ENCODE measurements at regions not wholly inside any gene's neighbourhood (a gene's known extent, or its start where the extent isn't known, plus 50 kb on each side); places are given as distances from the start of the nearest gene placed in this dataset.

DNA sequence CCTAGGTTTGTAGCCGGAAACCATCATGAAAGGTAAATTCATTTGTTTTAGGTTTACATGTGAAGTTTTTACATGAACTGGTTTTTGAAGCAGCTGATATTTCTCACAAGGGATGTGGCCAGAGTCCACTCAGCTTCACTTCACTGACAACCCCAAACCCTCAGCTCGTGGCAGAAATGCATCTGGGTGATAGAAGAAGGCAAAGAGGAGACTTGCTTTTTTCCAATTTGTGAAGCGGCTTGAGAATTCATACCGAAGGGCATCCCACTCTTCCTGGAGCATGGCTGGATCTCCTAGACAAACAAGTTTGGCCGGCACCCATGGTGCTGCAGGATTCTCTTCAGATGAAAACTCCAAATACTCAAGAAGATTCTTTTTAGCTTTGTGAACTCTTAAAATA is 392.8 kb upstream of the CNR1 start:
- no peak for DNase-seq

DNA sequence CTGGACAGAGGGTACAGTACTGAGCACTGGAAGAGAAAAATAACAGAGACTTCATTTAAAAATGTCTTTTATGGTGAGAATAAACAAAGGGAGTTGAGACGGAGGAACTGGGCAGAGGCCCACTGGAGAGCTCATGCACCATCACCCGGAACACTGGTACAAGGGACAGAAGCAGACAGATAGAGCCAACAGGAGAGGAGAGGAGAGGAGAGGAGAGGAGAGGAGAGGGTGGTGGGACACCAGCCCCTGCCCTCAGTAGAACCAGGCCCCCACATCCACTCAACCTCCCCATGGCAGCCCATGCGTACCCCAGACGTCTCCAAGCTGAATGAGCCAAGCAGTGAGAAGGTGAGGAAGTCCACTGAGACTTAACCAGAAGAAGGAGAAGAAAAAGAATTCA is 390.5 kb upstream of the CNR1 start:
- DNase-seq: no peak

DNA sequence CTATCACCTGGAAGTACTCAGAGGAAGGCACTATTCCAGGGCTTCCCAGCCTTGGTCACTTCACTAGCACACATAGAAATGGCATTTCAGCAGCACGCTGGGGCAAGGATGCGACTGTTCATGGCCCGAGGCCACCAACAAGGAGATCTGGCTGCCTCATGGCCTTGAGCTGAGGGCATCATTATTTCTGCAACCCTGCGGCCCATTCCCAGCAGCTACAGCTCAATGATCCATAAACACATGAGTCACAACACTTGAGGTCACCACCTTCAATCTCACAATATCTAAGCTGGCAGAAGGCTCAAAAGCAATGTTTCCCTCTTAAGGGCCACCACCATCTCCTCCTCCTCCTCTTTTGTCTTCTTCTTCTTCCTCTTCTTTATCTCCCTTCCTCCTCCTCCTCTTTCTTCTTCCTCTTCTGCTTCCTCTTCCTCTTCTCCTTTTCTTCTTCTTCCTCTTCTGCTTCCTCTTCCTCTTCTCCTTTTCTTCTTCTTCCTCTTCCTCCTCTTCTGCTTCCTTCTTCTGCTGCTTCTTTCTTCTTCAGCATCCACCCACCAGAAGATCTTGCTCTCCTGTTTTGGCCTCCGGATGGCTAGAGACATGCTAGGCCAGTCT is 382.9 kb upstream of the CNR1 start:
- DNase-seq: no peak

DNA sequence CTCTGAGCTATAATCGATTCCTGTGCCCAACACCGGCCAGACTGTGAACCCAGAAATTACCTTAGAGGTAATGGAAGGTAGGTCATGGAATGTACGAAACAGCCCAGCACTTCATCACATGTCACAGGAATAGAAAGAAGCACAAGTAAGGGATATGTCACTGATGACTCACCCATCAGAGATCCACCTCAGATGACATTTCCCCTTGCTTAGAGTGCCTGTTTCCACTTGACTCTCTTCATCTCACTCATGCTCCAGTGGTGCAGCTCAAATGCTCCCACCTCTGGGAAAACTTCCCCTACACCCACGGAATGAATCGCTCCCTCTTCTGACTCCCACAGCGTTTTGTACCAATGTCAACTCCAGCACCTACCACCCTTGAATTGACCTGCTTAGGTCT is 381.6 kb upstream of the CNR1 start:
- no peak for DNase-seq

DNA sequence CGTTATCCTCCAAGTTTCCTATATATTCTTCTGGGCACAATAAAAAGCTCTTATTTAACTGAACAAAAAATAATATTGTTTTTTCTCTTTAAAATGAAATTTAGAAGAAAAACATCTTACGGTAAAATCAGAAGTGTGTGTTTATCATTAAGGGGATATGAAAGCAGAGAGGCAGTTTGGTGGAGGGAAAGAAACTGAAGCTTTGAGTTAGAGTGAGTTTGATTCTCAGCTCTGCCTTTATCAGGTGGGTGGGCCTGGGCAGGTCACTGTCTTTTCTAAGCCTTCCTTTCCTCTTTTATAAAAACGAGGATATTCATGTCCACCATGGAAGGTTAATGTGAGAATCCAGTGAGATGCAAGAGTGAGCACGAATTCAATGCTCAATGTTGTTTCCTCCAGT is 379.8 kb upstream of the CNR1 start:
- DNase-seq: no peak

DNA sequence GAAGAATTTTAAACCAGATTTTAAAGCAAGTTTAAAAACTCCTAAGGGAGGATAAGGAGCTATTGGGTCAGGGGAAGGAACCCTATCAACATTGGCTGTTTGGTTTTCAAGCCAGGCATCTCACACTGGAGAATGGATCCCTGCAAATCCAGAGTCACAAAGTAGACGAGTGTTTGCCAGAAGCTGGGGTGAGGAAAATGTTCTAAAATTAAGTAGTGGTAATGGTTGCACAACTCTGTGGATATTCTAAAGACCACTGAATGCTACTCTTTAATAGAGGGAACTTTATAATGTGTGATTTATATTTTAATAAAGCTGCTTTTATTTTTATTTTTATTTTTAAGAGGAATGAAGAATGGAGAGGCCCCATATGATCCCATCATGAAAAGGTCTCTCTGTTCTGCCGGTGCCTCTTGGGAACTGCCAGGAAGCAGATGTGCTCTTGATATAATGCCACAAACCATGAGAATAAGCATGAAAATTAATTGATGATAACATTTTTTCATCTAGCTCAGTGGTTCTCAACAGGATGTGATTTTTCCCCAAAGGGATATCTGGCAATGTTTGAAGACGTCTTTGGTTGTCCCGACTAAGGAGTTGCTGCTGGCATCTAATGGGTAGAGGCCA is 379.0 kb upstream of the CNR1 start:
- no peak for DNase-seq

DNA sequence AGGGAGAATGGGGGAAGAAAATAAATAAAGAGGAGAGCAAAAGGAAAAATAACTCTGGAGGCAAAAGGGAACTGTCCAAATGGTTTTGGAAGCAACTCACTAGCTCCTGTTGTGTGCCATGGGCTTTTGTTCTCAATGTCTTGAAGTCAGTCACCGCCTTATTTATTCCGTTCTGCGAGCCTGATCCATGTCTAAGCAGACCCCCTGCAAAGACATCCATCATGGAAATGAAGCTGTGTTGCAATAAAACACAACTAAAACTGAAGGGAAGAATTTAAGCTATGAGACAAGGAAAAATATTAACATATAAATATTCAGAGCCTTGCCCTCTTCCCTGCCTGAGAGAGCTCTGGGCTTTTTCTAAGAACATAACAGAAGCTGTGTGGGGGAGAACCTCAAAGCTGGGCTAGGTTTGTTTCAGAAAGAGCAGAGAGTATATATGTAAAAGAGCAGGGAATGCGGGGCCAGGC is 373.2 kb upstream of the CNR1 start:
- no peak for DNase-seq

DNA sequence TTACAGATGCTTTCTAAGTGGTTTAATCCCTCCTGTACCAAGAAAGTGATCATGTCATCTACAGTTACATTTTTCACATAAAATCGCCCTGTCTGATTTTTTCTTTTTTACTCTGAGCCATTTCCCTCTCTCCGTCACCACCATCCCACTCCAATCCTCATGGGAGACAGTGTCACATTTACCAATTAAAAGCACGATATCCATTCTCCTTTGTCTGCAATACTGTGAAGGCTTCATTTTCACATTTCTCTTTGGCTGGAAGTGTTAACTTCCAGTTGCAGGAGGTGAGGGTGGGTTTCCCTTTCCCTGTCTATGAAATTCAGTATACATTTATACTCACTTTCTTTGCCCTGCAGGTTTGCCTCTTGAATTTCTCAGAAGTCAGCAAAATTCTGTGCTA is 372.7 kb upstream of the CNR1 start:
- DNase-seq: no peak

DNA sequence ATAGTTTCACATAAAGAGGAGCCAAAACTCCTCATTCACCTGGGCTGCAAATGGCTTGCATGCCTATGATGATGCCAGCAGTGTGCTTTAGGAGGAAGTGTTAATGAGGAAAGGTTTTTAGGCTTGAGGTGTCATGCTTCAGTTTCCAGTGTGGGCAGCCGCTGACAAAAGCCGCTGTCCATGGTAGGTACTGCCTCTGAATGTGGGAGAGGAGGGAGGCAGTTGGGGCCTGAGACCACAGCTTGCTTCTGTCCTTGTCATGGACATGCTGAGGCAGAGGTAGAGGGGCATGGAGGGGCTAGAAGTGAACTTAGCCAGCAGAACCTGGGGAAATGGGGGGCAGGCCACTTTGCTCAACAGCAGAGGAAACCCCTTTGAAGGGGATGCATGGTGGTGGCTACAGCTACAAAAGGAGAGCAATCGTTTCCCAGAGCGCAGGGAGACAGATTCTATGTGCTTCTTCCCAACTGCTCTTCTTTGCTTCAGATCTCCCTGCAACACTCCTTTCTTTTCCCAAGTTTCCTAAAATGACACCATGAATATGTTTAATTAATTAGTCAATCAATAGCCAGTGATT is 372.1 kb upstream of the CNR1 start:
- no peak for DNase-seq

DNA sequence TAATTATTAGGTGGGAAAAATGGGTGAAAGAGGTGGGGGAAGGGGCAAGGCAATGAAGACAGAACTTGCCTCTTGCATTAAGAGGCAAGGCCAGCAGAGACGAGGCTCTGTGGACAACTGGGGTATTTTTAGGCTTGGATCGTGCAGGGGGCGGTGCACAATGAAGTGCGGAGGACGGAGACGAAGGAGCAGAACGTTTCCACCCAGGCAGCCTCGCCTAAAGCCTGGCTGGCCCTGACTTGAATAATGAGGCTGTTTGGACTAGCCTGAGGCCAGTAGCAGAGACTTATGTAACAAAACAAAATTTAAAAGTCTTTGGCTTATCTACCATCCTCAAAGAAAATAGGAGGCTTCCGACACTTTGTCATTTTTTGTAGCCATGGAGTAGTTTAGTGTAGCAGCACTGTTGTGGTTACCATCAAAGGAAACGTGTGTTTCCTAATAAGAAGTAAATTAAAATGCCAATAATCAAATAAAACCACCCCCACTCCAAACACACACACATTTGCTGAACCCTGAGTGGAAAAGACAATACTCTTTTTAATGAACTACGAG is 370.0 kb upstream of the CNR1 start:
- no peak for DNase-seq

DNA sequence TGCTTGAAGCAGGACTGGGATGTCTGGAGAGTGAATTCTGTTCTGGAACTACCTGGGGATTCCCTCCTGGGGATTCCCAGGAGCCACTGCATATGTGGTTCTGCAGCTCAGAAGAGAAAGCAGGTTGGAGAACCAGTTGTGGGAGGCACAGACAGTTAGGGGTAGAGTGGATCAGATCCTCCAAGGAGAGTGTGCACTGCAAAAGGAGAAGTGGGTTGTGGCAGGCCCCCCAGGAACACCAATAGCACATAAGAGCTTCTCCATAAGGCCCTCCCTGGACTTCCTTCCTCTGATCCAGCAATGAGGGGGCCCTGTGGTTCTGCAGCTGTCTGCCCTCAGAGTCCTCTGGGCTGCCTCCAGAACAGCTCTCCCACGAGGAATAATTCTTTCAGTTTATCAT is 369.2 kb upstream of the CNR1 start:
- no peak for DNase-seq

DNA sequence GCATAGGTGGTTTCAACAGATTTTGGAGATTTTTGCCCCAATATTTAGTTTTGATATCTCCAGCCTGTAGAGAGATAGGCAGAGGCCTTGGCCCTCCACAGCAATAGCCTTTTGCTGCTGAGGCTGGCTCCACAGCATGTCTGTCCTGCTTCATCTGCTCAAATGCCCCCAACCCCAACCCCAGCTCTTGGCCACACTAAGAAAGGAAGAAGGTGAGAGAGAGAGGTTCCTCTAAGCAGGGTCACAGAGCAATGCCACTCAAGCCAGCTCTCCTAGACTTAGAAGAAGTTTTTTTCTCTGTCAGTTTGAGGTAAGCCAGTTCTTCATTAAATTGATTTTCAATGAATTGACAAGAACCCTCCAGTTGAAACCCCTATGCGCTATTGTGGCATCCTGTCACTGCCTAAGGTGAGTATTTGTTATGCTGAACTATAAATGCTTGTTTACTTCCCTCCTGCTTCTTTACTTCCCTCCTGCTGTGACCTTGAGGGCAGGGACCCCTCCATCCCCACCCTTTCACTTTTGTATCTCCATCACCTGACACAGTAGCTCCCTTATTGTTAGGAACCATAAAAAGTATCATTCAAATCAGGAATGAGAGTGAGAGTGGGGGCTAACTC is 366.2 kb upstream of the CNR1 start:
- DNase-seq: no peak

DNA sequence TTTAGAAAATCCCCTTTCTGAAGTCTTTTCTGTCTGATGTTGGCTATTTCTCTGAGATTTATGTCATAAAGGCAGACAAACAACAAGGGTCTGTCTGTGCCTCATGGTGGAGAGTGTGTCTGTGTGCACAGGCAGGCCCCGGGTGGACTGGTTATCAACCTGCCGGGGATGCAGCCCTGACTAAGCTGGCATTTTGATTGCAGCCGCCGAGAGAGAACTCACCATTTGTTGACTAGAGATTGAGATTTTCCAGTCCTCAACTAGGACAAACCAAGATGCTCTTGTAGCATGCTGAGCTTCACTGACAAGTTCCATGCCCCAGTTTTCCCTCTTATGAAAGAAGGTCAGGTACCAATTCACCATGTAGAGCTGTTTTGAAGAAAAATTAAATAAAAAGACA is 363.6 kb upstream of the CNR1 start:
- no peak for DNase-seq

DNA sequence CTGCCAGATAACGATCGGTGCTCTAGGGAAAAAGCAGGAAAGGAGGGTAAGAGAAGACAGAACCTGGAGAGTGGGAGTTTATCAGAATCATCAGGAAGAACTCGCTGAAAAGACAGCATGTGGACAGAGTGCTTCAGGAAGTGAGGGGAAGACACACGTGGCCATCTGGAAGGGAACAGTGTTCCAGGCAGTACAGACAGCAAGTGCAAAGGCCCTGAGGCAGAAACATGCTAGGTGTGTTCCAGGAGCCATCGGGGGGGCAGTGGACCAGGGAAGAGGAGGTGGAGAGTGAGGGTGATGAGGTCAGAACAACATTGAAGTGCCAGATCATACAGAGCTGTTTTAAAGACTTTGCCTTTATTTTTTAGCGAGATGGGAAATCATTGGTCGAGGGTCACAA is 354.3 kb upstream of the CNR1 start:
- DNase-seq: no peak

DNA sequence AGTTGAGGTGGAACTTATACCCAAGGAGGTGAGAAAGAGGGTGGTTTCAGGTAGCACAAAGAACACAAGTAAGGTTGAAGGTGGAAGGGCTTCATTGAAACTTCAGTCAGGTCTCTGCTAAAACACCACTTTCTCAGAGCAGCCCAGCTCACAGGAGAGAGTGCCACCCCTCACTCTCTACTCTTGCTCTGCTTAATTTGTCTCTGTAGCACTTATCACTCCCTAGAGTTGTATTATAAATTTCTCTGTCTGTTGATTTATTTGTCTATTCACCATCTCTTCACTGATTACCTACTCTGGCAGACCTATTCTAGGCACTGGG is 353.8 kb upstream of the CNR1 start:
- no peak for DNase-seq

DNA sequence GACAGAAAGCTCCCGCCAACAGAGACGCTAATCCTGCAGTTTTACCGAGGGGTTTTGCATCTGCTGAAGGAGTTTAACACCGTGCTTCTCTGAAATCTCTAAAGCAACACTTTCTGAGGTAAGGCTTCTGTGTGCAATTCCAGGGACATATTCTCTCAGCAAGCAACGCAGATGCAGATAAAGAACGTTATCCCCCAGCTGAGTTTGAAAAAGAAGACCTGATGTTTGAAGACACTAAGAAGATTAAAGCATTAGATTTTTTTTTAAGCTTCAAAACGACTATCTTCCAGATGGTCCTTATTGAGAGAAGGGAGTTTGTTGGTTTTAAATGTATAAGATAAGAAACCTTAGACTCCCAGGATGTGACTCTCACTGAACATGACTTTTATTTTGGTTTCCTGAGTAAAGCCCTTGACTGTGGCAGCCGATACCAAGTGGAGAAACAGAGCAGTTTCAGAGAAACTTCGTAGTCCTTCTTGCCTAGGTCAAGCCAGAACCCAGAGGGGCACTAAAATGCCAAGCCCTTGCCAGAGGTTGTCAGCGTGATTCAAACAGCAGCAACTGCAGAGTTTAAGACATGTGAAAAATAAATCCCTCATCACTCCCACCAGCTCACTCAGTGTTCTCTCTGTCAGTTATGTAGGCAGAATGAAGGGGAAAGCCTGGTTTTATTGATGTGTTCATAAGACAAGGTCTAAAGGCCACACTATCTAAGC is 353.3 kb upstream of the CNR1 start:
- no peak for DNase-seq

DNA sequence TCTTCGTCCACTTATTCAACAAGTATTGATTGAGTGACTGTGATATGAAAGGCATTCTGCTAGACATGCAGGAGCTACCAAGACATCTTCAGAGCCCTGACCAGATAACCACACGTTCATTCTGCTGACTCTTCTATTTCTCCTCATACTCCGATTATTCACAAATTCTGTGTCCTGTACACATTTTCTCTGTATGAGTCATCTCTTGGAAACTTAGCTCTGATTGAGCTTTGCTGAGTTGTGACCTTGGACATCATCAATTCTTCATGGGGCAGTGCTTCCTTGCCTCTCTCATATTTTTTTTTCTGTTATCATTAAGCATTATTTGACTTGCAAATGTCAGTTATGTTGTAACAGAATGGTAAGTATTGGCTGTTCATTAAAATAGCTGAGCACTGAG is 351.6 kb upstream of the CNR1 start:
- DNase-seq: no peak

DNA sequence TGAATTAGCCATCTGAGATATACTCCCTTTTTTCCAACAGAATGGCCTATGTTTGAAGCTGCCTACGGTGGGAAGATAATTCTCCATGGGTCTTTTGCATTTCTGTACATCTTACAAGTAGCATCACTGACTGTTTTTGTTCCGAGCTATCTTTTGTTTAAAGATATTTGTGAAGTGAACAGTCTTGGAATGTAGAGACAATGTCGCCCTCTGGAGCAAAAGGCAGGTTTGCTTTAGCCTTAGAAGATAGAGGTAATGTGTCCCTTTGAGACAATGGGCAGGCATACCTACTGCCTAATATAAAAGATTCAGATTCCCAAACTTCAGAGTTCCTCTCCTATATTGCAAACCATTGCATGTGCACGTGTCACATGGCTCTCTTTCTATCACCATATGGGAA is 347.8 kb upstream of the CNR1 start:
- DNase-seq: no peak

DNA sequence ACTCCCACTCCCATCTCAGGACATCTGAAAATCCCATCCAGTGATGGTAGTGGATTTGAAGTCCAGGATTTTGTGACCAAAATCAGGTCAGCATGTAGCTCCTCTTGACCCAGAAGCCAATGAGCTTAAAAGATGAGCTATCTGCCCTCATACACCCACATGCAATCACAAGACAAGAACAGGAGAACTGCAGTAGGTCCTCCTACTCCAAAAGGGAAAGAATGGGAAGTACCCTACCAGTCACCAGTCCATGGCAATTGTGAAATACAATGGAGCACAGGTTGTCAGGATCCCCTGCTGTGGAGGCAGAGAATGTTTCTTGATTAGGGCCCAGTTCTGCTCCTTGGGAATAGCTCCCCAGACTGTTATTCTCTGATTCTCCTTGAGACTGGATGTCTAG is 347.3 kb upstream of the CNR1 start:
- DNase-seq: no peak

DNA sequence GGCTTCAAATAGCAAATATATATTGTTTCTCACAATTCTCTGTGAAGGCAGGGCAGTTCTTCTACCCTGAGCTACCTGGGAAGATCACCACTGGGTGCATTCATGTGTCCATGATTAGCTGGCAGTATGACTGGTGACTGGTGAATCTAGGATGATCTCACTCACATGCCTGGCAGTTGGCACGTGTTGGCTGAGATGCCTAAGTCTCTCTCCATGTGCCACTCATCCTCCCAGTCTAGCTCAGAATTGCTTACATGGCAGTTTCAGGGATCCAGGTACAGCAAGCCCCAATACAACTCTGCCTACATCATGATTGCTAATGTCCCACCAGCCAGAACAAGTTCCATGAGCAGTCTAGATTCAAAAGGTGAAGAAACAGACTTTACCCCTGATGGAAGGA is 346.8 kb upstream of the CNR1 start:
- no peak for DNase-seq

DNA sequence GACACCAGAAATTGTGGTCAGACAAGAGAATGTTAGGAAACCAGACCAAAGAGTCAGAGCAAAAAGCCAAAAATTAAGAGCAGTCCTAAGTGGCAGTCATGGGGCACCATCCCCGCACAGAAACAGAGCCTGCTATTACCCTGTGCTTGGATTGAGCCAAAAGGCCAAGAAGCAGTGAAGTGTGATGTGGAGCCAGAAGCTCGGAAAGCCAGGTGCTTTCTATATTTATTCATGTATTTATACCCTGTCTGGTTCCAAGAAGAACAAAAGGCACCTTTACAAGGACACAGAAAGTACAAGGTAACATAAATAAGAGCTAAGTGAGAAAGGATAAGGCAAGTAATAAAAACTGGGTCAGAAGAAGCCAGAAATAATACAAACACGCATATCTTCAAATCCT is 336.2 kb upstream of the CNR1 start:
- DNase-seq: no peak

DNA sequence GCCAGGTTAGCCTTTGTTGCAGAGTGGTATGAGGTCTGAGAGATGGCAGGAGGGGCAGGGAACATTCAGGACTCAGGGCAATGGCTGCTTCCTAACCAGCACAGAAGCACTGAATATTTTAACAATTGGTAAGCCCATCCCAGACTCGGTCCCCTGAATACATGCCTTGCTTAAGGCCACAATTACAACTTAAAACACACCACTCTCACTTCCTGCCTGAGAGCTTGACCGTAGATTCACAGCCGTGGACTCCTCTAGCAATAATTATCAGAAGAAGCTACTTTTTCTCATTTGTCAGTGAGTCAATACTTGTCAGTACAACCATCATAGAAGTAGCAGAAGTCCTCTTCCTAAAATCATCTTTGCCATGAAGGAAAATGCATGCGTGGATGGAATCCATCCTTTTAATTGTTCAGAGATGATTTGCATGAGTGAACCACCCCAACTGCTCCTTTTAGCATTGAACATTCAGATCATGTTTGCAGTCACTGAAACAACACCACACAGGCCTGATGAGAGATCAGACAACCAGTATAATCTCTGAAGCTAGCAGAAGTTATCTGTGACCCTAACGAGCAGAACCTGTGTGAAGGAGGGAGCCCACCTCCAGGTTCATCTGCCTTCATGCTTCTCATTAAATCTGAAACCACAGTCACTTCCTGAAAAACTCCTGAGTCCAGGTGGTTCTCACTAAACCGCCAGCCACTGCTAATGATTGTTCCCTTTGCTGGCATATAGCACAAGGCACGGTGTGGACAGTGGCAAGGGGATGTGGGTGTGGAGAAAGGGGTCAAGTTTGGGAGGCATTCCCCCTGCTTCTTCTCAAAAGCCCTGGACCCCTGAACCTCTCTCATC is 333.9 kb upstream of the CNR1 start:
- no peak for DNase-seq

DNA sequence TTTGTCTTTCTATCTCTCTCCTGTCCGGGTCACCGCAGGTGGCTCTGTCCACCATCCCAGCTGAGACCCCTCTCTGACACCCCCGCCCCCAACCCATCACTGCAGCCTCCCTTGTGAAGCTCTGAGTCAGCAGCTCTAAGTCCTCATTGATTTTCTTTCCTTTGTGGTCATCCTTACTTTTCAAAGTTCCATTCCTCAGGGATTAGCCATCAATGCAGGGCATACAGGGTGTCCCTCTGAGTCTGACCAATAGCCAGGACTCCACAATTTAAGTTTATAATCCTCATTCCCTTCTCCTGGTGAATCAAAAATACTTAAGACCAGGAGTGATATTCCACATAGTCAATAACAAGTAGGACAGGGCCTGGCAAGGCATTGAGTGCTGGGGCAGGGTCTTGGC is 333.3 kb upstream of the CNR1 start:
- DNase-seq: no peak
